ES-I3 (cell line): ENCODE measurements at regions not wholly inside any gene's neighbourhood (a gene's known extent, or its start where the extent isn't known, plus 50 kb on each side); places are given as distances from the start of the nearest gene placed in this dataset.

Experiments
- H3K36me3 ChIP-seq: 2 replicates; pipeline ENCODE4 v1.6.1; 2013; ENCODE audit warnings: mild to moderate bottlenecking, low read length, control low read depth, moderate library complexity; ENCODE audit not compliant: insufficient read depth
- H3K4me1 ChIP-seq: 2 replicates; pipeline ENCODE4 v1.6.1; 2013; ENCODE audit warnings: mild to moderate bottlenecking, control low read depth, low read length; ENCODE audit not compliant: insufficient read depth
- H3K9ac ChIP-seq: 2 replicates; pipeline ENCODE4 v1.6.1; 2013; ENCODE audit warnings: low read depth, mild to moderate bottlenecking, low read length, moderate library complexity
- H3K9me3 ChIP-seq: 2 replicates; pipeline ENCODE4 v1.6.1; 2013; ENCODE audit warnings: mild to moderate bottlenecking, low read length, moderate library complexity; ENCODE audit not compliant: control insufficient read depth, insufficient read depth

DNA sequence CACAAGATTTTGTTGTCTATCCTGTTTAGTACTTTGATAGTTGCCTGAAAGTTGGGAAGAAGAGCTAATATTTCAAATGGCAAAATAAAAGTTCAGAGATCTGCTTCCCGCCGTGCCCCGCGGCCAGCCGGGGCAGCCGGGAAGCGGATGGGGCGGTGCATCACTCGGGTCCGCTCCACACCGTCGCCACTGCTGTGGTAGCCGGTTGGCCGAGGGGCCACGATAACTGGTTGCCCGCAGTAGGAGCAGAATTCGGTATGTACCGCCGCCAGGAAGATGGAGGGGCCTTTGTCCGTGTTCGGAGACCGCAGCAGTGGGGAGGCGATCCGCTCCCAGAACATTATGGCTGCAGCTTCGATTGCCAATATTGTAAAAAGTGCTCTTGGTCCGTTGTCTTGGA lies 427.2 kb upstream of the PDE3A start:
- H3K9ac ChIP-seq: no peak overlapping the region
- peaks cover 8% of the 10 kb centered on the region; the same call in 1 of the 2 replicates for H3K4me1 ChIP-seq
- H3K36me3 ChIP-seq: no peaks in the 10 kb centered on the region
- no peaks in the 10 kb centered on the region for H3K9me3 ChIP-seq

DNA sequence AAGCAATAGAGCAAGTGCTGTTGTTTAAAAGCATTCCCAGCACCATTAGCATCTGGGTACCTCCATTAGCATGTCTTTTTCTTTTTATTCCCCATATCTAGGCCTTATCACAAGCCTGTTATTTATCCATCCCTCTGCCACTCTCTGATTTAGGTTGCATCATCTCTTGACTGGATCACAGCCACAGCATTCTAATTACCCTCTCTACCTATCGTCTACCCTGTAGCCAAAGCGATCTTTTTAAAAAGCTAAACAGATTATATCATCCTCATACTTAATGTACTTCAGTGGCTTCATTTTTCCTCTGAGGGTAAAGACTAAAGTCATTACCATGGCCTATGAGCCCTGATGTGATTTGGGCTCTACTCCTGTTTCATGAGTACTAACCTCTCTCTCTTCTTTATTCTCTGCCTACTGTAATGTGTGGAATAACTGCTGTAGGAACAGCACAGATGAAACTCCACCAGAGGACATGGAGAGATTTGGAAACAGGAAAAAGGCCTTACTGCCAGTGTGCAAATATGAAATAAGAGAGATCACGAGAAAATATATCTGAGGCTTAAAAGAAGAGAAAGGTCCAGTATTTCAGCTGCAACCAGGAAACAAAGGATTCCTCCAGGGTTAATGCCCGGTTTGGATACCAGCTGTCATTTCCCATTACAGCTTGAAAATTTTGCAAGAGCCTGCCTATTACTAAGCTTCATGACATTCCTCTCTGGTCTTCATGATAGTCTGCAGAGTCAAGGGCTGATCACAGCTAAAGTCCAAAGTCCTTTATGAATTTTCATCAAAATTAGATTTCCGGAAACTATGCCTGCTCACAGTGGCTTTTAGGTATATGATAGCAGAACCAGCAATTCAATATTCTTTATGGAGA lies 422.5 kb upstream of the PDE3A start:
- no peaks in the 10 kb centered on the region for H3K9me3 ChIP-seq
- H3K36me3 ChIP-seq: no peaks in the 10 kb centered on the region
- H3K4me1 ChIP-seq: peaks cover 8% of the 10 kb centered on the region; the same call in 1 of the 2 replicates
- H3K9ac ChIP-seq: no peak overlapping the region

DNA sequence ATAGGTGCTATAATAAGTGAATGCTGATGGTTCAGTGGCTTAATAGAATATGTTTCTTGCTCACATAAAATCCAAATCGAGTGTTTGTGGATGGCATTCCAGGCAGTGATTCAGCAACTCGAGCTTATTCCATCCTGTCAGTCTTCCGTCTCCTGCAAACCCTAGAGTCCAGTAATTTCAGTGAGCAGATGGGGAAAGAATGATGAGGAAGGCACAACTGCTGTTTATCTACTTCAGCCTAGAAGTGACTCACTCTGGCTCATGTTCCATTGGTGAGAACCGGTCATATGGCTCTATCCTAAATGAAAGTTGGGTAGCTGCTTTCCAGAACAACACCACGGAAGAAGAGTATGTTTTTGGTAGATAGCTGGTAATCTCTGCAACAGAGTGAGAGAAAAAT lies 421.8 kb upstream of the PDE3A start:
- Histone ChIP-seq H3K9me3 (no peaks in the 10 kb centered on the region), H3K4me1 (peaks cover 8% of the 10 kb centered on the region; the same call in 1 of the 2 replicates), H3K9ac (no peak overlapping the region), H3K36me3 (no peaks in the 10 kb centered on the region)

DNA sequence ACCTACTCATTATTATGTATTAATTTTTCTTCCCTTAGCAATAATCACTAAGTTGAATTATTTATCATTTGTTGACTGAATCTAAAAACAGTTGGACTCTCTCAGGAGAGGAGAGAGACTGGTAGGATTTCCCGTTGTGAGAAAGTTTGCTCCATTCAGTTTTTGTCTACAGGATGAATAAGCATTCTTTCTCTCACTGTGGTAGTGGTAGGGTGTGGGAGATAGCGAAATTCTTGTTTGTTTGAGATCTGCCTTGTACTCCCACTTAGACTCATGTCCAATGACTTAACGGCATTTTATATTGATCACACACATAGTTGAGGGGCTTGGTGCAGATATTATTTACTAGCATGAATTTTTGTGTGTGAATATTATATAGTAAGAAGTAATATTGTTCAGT lies 421.0 kb upstream of the PDE3A start:
- Histone ChIP-seq H3K9ac (no peak overlapping the region), H3K4me1 (peaks cover 8% of the 10 kb centered on the region; the same call in 1 of the 2 replicates), H3K9me3 (no peaks in the 10 kb centered on the region), H3K36me3 (no peaks in the 10 kb centered on the region)

DNA sequence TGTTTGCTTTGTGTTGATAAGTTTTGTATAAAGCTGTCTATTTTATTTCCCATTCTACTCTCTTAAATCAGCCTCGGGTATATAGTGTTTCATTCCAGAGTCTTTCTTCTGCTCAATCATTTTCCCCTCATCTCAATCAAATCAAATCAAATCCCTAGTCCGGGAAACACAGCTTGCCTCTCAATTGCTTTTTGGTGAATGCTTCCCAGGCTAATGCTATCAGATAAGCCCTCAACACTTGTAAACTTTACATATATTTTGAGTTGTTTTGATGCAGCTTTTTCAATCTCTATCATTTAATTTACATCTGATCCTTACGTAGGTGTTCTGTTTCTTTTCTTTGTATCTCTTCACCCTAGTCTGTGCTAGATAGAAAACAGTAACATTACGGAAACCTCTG lies 416.7 kb upstream of the PDE3A start:
- no peaks in the 10 kb centered on the region for H3K4me1 ChIP-seq
- no peak overlapping the region for H3K9ac ChIP-seq
- no peaks in the 10 kb centered on the region for H3K9me3 ChIP-seq
- H3K36me3 ChIP-seq: no peaks in the 10 kb centered on the region

DNA sequence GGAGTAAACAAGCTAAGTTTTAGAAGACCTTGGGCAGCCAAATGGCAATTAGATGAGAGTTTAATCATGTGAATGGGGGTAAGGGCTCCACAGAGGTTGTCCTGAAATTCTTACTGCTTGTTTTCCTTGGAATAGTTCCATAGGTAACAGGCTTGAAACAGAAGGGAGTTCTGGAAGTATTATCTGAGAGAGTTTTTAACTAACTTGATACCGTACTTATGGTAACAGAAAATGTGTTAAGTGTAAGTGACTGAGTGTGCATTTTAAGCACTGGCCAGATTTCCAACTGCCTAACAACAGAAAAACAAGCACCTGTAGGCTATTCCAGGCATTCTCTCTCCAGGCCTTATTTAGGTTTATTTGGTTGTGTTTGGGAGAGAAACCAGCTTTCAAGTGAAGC lies 414.6 kb upstream of the PDE3A start:
- Histone ChIP-seq H3K9ac (no peak overlapping the region), H3K9me3 (no peaks in the 10 kb centered on the region), H3K36me3 (no peaks in the 10 kb centered on the region), H3K4me1 (no peaks in the 10 kb centered on the region)

DNA sequence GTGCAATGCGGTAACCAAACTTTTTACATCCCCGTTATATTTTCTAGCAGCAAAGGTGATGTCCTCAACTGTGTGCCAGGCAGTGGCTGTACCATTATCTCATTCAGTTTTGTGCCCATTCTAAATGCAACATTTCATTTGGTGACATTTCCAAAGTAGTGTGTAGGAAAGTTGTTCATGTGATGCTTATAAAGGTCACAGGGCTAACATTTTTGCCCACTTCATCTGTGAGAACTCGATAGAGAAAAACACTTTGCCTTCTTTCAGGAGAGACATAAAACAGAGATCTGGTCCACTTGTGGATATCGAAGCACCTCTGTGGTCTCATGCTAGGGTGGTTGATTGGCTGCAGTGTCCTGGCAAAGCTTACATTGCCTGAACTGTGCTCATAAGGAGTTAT lies 414.2 kb upstream of the PDE3A start:
- H3K4me1 ChIP-seq: no peaks in the 10 kb centered on the region
- no peaks in the 10 kb centered on the region for H3K9me3 ChIP-seq
- no peak overlapping the region for H3K9ac ChIP-seq
- H3K36me3 ChIP-seq: no peaks in the 10 kb centered on the region

DNA sequence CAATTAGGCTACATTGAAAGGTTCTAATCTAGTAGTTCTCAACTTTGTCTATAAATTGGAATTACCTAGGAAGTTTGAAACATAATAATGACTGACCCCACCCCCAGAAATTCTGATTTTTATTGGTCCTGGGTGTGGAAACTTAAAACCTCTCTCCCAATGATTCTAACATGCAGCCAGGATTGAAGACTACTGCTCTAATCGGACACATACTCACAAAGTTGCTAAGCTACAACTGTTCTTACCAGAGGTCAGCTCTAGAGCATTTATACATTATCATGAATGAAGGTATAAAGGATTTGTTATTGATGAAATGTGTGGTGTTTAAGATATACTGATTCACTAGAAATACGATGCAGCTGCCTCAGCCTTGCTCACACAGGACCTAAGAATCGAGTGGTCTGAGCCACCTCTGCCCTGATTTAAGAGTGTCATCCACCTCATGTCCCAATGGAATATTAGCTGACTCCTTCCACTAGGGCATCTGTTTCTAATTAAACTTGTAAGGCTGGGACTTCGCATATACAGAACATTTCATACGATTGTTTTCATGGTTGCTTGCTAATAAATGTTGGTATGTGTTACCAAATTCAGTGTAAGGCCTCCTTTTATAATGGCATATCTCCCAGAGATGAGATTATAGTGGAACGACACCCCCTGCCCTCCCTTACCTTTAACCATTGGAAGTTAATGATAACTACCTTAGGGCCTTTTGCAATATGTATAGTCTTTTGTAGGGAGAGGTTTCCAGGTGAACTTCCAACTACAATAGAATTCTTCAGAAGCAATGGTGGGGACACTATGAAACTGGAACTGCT lies 410.8 kb upstream of the PDE3A start:
- no peaks in the 10 kb centered on the region for H3K4me1 ChIP-seq
- no peak overlapping the region for H3K9ac ChIP-seq
- H3K36me3 ChIP-seq: no peaks in the 10 kb centered on the region
- H3K9me3 ChIP-seq: no peaks in the 10 kb centered on the region

DNA sequence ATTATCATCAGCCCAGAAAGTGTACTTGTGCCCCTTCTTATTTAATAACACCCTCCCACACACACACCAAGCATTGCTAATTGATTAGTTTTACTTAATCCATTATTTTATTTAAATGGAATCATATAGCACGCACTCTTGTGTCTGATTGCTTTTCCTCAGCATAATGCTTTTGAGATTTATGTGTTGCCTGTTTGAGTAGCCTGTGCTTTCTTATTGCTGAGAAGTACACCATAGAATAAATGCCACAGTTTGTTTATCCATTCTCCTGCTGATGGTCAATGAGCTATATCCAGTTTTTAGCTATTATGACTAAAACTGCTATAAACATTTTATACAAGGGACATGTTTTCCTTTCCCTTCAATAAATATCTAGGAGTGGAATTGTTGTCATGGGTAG lies 409.9 kb upstream of the PDE3A start:
- no peaks in the 10 kb centered on the region for H3K36me3 ChIP-seq
- H3K9ac ChIP-seq: no peak overlapping the region
- H3K9me3 ChIP-seq: no peaks in the 10 kb centered on the region
- H3K4me1 ChIP-seq: no peaks in the 10 kb centered on the region

DNA sequence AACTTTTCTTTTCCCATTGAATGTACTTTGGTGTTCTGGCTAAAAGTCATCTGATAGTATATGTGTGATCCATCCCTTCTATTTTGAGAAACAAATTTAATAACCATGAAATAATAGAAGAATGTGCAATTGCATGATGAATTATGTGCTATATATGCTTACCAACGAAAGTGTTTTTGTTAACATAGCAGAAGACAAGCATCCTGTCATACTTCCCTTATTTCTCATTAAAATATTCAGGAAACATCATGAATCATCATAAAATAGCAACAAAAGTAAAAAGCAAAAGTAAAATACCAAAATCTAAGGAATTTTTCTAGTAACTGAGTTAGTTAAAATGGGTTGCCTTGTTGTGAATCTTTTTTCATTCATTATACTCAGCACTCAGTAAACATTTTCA lies 409.0 kb upstream of the PDE3A start:
- Histone ChIP-seq H3K9ac (no peak overlapping the region), H3K4me1 (0 out of 2 replicates have a peak, but pooled peaks cover 1% of the 10 kb centered on the region), H3K9me3 (no peaks in the 10 kb centered on the region), H3K36me3 (no peaks in the 10 kb centered on the region)

DNA sequence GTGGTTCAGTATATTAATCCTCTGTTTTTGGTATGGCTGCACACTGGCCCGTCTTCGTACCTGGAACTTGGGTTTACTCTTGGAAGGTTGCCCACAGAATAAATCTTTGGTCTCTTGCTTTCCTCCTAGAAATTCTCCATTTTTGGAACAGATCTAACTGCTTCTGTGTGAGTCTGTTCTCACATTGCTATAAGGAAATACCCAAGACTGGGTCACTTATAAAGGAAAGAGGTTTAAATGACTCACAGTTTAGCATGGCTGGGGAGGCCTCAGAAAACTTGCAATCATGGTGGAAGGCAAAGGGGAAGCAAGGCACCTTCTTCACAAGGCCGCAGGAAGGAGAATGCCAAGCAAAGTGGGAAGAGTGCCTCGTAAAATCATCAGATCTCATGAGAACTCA lies 407.8 kb upstream of the PDE3A start:
- 0 out of 2 replicates have a peak, but pooled peaks cover 9% of the 10 kb centered on the region for H3K4me1 ChIP-seq
- H3K36me3 ChIP-seq: no peaks in the 10 kb centered on the region

DNA sequence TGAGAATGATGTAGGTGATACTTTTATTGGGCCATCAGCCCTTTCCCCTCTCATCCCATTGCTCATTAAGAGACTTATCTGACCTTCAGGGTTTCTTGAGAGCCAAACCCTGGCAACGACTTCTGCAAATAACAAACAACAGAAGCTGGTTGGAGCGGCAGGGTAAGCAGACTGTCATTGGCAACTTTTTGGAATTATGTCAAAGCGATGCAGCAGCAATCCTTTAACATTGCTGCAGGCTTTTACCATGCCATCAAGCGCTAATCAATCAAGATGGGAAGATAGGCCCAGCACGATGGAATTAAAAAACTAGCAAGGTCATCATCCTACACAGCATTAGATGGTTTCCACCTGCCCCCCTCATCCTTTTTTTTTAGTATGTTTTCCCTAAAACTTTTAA lies 406.1 kb upstream of the PDE3A start:
- Histone ChIP-seq H3K36me3 (no peaks in the 10 kb centered on the region), H3K9me3 (no peaks in the 10 kb centered on the region), H3K4me1 (peaks cover 13% of the 10 kb centered on the region; the same call in 1 of the 2 replicates), H3K9ac (no peak overlapping the region)

More for the DNA sequence above, 407.8 kb upstream of the PDE3A start:
- Histone ChIP-seq H3K9ac (no peak overlapping the region), H3K9me3 (no peaks in the 10 kb centered on the region)

DNA sequence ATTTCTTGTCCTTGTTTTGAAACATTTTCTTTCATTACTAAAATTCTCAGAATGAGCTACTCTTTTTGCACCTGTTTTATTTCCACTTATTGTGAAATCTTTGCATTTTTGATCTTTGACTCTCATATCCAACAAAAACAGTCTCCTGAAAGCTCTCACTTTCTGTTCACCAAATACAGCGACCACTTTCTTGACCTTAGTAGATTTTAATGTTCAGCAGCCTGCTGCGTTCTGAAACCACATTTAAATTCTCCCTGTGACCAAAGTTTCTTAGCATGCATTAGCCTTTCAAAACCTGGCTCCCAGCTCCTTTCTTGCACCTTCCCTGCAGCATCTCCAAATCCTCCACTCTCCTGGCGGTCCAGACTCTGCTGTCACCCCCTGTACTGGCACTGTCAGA lies 404.4 kb upstream of the PDE3A start:
- no peak overlapping the region for H3K9ac ChIP-seq
- H3K36me3 ChIP-seq: no peaks in the 10 kb centered on the region
- H3K4me1 ChIP-seq: peaks cover 16% of the 10 kb centered on the region
- H3K9me3 ChIP-seq: no peaks in the 10 kb centered on the region

DNA sequence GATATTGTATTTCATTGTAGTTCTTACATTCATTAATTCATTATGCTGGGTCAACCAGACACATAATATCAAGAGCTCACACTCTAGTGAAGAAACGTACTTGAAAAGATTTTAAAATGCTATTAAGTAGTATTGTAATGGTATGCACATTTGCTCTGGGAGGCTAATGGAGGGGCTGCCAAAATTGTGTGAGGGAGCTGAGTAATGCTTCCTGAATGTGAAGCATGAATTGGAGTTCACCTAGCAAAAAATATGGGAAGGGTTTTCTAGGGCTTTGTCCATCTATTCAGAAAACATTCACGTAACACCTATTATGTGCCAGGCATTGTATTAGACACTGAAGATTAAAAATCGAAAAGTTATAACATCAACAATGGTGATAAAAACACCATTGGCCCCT lies 403.8 kb upstream of the PDE3A start:
- Histone ChIP-seq H3K4me1 (peaks cover 16% of the 10 kb centered on the region), H3K36me3 (no peaks in the 10 kb centered on the region), H3K9me3 (no peaks in the 10 kb centered on the region), H3K9ac (no peak overlapping the region)
